Esophagus muscularis mucosa (tissue), 3 donors: ENCODE measurements at regions not wholly inside any gene's neighbourhood (a gene's known extent, or its start where the extent isn't known, plus 50 kb on each side); places are given as distances from the start of the nearest gene placed in this dataset.

Experiments
- CTCF ChIP-seq, 3 experiments: fragments of 200-600 bp in 2 of 3; fragments of 450-650 bp in 1 of 3; sonication (generic) in 2 of 3; IDR thresholded peaks; one replicate each; pipeline ENCODE4 v1.5.1; 2017 to 2019; ENCODE audit warnings: antibody characterized with exemption in 3 of 3, mild to moderate bottlenecking in 2 of 3, moderate library complexity in 1 of 3
- POLR2A ChIP-seq: fragments of 450-650 bp; IDR thresholded peaks from one replicate; pipeline ENCODE4 v1.6.1; 2017; ENCODE audit warnings: antibody characterized with exemption, moderate library complexity, mild to moderate bottlenecking, low read depth

- no peak for TF ChIP-seq CTCF (IDR thresholded peaks at IDR 0.05)
- no peak for TF ChIP-seq POLR2A
Observed at GRCh38 chr2:43159797-43160196, 66.6 kb downstream of the ZFP36L2 start.
